Panc1 (cell line): ENCODE measurements at regions not wholly inside any gene's neighbourhood (a gene's known extent, or its start where the extent isn't known, plus 50 kb on each side); places are given as distances from the start of the nearest gene placed in this dataset.

Experiments
- ATAC-seq: fragments of 200-7000 bp; cut with Tn5 transposase; 2 replicates; pipeline ENCODE4 v1.9.1; 2020; ENCODE audit warnings: mild to moderate bottlenecking, moderate library complexity
- BruUV-seq: library from RNA; stranded (reverse); fragments of 400-500 nt; replicated peaks from 2 replicates; lab custom pipeline; 2021; lab: Mats Ljungman, UMichigan
- CTCF ChIA-PET: fragments of 300-600 bp; sonication (Branson Sonifier 250); formaldehyde crosslinking; loops from one replicate; lab custom pipeline; 2022; ENCODE audit warnings: antibody characterized with exemption; lab: Charles Lee
- POLR2A ChIA-PET: fragments of 300-600 bp; sonication (Branson Sonifier 250); formaldehyde crosslinking; loops from one replicate; lab custom pipeline; 2022; ENCODE audit warnings: antibody characterized with exemption; lab: Charles Lee
- DNase-seq: peaks from one replicate; pipeline ENCODE4 v3.0.0-alpha.2; 2010; ENCODE audit warnings: low read depth, low spot score
- H3K27ac ChIP-seq: 2 replicates; pipeline ENCODE4 v1.5.1; 2011; ENCODE audit warnings: mild to moderate bottlenecking, low read length, inconsistent platforms
- H3K27me3 ChIP-seq: fragments of 200-500 bp; sonication (Bioruptor generic); 2 replicates; pipeline ENCODE4 v1.6.0; 2014; ENCODE audit warnings: low read length, inconsistent platforms; ENCODE audit not compliant: control insufficient read depth, insufficient read depth
- H3K36me3 ChIP-seq: fragments of 200-500 bp; sonication (Bioruptor generic); 2 replicates; pipeline ENCODE4 v1.5.1; 2014; ENCODE audit warnings: inconsistent platforms, mild to moderate bottlenecking, low read length, moderate library complexity; ENCODE audit not compliant: control insufficient read depth, insufficient read depth
- H3K4me1 ChIP-seq: 2 replicates; pipeline ENCODE4 v1.5.1; 2011; ENCODE audit warnings: inconsistent platforms, mild to moderate bottlenecking, low read length, moderate library complexity; ENCODE audit not compliant: control insufficient read depth, insufficient read depth
- H3K4me3 ChIP-seq, 2 experiments: 2 replicates each; pipeline ENCODE4 v1.5.1; 2011 to 2012; ENCODE audit warnings: low read depth in 2 of 2, low read length in 2 of 2, mild to moderate bottlenecking in 2 of 2, inconsistent platforms in 1 of 2, moderate library complexity in 1 of 2
- H3K9me3 ChIP-seq: fragments of 200-500 bp; sonication (Bioruptor generic); 2 replicates; pipeline ENCODE4 v1.5.1; 2014; ENCODE audit warnings: low read depth, mild to moderate bottlenecking, inconsistent platforms, low read length, moderate library complexity; ENCODE audit not compliant: control insufficient read depth, insufficient read depth
- POLR2AphosphoS5 ChIP-seq: IDR thresholded peaks from 2 replicates; pipeline ENCODE4 v1.6.1; 2012; ENCODE audit warnings: mild to moderate bottlenecking, low read depth, low read length, moderate library complexity
- SIN3A ChIP-seq: IDR thresholded peaks from 2 replicates; pipeline ENCODE4 v1.6.1; 2012; ENCODE audit warnings: low read depth, mild to moderate bottlenecking, low read length, moderate library complexity, borderline replicate concordance; ENCODE audit not compliant: insufficient read depth
- TCF7L2 ChIP-seq: IDR thresholded peaks from 2 replicates; pipeline ENCODE4 v1.6.1; 2011; ENCODE audit warnings: mild to moderate bottlenecking, low read depth, low read length, inconsistent platforms
- in situ Hi-C: cut with HindIII; loops from 2 replicates; pipeline ENCODE4 v1.10.0; 2016; ENCODE audit warnings: low sequenced_read_pairs, low pct_unique_long_range_greater_than_20kb
- intact Hi-C: fragments of 100-400 bp; cut with micrococcal nuclease; formaldehyde crosslinking; loops from one replicate; pipeline ENCODE4 v1.10.0; 2022; ENCODE audit not compliant: unreplicated experiment
- TF ChIP-seq, protein P1 (sequence below), 2 experiments: IDR thresholded peaks; 2 replicates each; pipeline ENCODE4 v1.6.1; 2011 to 2012; ENCODE audit warnings: low read depth in 2 of 2, control low read depth in 1 of 2, low read length in 1 of 2, mild to moderate bottlenecking in 1 of 2, moderate library complexity in 1 of 2; ENCODE audit not compliant: insufficient read depth in 1 of 2
- TF ChIP-seq, protein P2 (sequence below): fragments of 450-650 bp; IDR thresholded peaks from 2 replicates; pipeline ENCODE4 v1.5.1; 2017; ENCODE audit warnings: mild to moderate bottlenecking

DNA sequence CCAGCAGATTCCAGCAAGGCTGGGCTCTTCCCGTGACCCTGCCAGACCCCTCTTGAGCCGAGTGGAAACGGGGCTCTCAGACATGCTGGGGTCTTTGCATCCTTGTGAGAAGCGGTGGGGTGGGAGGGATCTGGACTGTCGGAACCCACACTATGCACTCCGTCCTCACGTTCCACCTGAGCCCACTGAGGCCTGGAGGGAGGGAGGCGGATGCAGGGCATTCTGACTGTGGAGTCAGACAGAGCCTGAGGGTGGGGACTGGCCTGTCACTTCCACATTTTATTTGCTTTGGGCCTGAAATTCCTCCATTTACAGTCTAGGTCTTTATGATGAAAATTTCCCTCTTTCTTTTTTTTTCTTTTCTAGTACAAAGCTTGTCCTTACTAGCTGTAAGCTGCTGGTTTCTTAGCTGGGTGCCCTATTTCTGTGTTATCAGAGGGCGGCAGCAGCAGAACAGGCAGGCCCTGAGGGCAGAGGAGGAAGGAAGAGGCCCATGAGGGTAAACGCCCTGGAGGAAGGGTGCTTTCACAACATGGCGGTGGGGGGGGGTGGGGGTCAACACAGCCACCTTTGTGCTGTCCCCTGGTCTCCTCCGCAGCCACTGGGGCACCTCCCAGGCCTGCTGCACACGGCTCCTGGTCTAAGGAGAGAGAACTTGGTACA lies 373.5 kb upstream of the MYT1L start:
- Histone ChIP-seq H3K4me3 (no peak overlapping the region), H3K9me3 (no peaks in the 10 kb centered on the region), H3K27me3 (peaks cover 5% of the 10 kb centered on the region; the same call in 1 of the 2 replicates), H3K36me3 (no peaks in the 10 kb centered on the region), H3K27ac (no peak overlapping the region), H3K4me1 (no peaks in the 10 kb centered on the region)
- TF ChIP-seq, protein P1, sequence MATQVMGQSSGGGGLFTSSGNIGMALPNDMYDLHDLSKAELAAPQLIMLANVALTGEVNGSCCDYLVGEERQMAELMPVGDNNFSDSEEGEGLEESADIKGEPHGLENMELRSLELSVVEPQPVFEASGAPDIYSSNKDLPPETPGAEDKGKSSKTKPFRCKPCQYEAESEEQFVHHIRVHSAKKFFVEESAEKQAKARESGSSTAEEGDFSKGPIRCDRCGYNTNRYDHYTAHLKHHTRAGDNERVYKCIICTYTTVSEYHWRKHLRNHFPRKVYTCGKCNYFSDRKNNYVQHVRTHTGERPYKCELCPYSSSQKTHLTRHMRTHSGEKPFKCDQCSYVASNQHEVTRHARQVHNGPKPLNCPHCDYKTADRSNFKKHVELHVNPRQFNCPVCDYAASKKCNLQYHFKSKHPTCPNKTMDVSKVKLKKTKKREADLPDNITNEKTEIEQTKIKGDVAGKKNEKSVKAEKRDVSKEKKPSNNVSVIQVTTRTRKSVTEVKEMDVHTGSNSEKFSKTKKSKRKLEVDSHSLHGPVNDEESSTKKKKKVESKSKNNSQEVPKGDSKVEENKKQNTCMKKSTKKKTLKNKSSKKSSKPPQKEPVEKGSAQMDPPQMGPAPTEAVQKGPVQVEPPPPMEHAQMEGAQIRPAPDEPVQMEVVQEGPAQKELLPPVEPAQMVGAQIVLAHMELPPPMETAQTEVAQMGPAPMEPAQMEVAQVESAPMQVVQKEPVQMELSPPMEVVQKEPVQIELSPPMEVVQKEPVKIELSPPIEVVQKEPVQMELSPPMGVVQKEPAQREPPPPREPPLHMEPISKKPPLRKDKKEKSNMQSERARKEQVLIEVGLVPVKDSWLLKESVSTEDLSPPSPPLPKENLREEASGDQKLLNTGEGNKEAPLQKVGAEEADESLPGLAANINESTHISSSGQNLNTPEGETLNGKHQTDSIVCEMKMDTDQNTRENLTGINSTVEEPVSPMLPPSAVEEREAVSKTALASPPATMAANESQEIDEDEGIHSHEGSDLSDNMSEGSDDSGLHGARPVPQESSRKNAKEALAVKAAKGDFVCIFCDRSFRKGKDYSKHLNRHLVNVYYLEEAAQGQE (IDR thresholded peaks at IDR 0.05; ENCODE audit: insufficient read depth in 1 of 2, low read depth in 2 of 2, low read length in 1 of 2): no peak
- no peak for TF ChIP-seq SIN3A
- TF ChIP-seq POLR2AphosphoS5: no peak
- TF ChIP-seq, protein P2, sequence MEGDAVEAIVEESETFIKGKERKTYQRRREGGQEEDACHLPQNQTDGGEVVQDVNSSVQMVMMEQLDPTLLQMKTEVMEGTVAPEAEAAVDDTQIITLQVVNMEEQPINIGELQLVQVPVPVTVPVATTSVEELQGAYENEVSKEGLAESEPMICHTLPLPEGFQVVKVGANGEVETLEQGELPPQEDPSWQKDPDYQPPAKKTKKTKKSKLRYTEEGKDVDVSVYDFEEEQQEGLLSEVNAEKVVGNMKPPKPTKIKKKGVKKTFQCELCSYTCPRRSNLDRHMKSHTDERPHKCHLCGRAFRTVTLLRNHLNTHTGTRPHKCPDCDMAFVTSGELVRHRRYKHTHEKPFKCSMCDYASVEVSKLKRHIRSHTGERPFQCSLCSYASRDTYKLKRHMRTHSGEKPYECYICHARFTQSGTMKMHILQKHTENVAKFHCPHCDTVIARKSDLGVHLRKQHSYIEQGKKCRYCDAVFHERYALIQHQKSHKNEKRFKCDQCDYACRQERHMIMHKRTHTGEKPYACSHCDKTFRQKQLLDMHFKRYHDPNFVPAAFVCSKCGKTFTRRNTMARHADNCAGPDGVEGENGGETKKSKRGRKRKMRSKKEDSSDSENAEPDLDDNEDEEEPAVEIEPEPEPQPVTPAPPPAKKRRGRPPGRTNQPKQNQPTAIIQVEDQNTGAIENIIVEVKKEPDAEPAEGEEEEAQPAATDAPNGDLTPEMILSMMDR: no peak
- ATAC-seq (no peak), DNase-seq (no peak)
- in situ Hi-C loops (no loop called here), intact Hi-C loops (no loop called here)
- POLR2A ChIA-PET: no interaction called here
- BruUV-seq: no TSS peak
- CTCF ChIA-PET: no interaction called here

DNA sequence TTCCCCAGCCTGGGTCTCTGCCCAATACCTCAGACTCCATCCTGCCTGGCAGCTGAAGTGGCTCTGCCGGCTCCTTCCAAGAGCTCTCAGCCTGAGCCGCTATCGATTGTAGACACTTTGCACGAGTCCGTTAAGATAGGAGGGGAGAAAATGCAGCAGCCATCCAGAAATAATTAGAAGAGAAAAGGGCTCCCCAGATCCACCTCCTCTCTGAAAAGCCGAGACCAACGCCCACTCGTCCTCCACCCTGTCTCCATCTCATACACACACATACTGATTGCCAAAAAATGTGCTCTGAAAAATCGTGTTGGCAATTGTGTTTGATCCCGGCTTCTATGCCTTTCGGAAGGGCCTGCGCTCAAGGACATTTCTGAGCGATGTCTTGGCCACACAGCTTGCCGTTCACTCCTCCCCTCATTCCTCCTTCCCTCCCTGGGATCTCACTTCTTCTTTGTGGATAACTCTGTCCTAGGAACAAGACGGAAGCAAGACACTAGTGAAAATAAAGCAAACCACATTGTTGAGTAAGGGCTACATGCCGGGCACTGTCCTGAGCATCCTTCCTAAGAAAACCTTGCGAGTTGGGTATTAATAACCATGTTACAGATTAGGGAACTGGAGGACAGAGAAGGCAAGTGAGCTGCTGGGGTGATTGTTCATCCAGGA lies 372.8 kb upstream of the MYT1L start:
- Histone ChIP-seq H3K27me3 (peaks cover 5% of the 10 kb centered on the region; the same call in 1 of the 2 replicates), H3K4me1 (no peaks in the 10 kb centered on the region), H3K9me3 (no peaks in the 10 kb centered on the region), H3K4me3 (no peak overlapping the region), H3K27ac (no peak overlapping the region), H3K36me3 (no peaks in the 10 kb centered on the region)
- in situ Hi-C loops (no loop called here), intact Hi-C loops (no loop called here)
- POLR2A ChIA-PET: no interaction called here
- BruUV-seq: no TSS peak
- ATAC-seq (no peak), DNase-seq (no peak)
- CTCF ChIA-PET: no interaction called here
- TF ChIP-seq, protein P2: no peak
- no peak for TF ChIP-seq SIN3A
- TF ChIP-seq, protein P1 (IDR thresholded peaks at IDR 0.05; ENCODE audit: insufficient read depth in 1 of 2, low read depth in 2 of 2, low read length in 1 of 2): no peak
- no peak for TF ChIP-seq TCF7L2
- TF ChIP-seq POLR2AphosphoS5: no peak
